ENCODE measurements at regions not wholly inside any gene's neighbourhood (a gene's known extent, or its start where the extent isn't known, plus 50 kb on each side); places are given as distances from the start of the nearest gene placed in this dataset.

DNA sequence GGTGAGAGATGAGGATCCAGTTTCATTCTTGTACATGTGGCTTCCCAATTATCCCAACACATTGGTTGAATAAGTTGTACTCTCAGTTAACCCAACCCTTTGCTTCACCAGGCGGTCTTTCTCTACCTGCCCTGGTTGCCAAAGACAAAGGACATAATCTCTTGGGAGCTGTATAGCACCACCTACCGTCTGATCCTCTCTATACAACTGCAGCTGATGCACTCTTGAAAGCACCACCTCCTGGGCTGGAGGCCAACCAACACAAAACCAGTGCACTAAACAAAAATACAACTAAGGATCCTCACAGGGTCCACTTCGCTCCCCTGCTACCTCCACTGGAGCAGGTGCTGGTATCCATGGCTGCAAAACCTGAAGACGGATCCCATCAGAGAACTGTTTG is 473.6 kb upstream of the NRXN1 start:
- Mint-ChIP-seq H3K9me3 (peaks cover 5% of the 10 kb centered on the region), H3K4me1 (no peaks in the 10 kb centered on the region), H3K27me3 (no peaks in the 10 kb centered on the region), H3K36me3 (no peaks in the 10 kb centered on the region), H3K4me3 (no peak overlapping the region), H3K27ac (no peak overlapping the region)
- CTCF ChIA-PET = no interaction called here
- DNase-seq = no peak

- Mint-ChIP-seq H3K4me3 (no peak overlapping the region), H3K9me3 (peaks cover 10% of the 10 kb centered on the region), H3K36me3 (no peaks in the 10 kb centered on the region), H3K4me1 (no peaks in the 10 kb centered on the region), H3K27me3 (no peaks in the 10 kb centered on the region), H3K27ac (no peak overlapping the region)
- CTCF ChIA-PET = no interaction called here
- DNase-seq = no peak
Observed at GRCh38 chr2:51490576-51491234, 458.8 kb upstream of the NRXN1 start.

- H3K4me3 Mint-ChIP-seq = no peak overlapping the region
- DNase-seq = no peak
- CTCF ChIA-PET = no interaction called here
- no peaks in the 10 kb centered on the region for H3K4me1 Mint-ChIP-seq
- peaks cover 18% of the 10 kb centered on the region for H3K9me3 Mint-ChIP-seq
- H3K36me3 Mint-ChIP-seq = no peaks in the 10 kb centered on the region
- H3K27ac Mint-ChIP-seq = no peak overlapping the region
- H3K27me3 Mint-ChIP-seq = no peaks in the 10 kb centered on the region
Observed at GRCh38 chr2:51484605-51485004, 452.7 kb upstream of the NRXN1 start.

DNA sequence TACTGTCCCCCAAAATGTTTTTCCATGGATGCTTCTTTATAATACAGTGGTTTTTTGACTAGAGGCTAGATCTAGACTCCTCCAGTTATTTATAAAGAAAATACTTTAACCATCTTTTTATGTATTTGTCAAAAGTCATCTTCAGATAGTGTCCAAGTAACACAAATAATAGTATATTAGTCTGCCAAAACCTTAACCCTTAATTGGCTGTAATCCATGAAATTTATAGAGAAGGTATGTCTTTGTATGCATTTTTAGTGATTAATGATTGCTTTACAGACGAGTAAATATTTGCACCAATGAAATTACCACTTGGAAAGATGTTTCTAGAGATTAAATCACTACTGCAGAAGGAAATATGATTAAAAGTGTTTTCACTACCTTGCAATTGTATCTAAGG is 451.8 kb upstream of the NRXN1 start:
- Mint-ChIP-seq H3K4me3 (no peak overlapping the region), H3K9me3 (peaks cover 18% of the 10 kb centered on the region), H3K27me3 (no peaks in the 10 kb centered on the region), H3K27ac (no peak overlapping the region), H3K4me1 (no peaks in the 10 kb centered on the region), H3K36me3 (no peaks in the 10 kb centered on the region)
- CTCF ChIA-PET = no interaction called here
- DNase-seq = no peak

GRCh38 chr2:51472783-51473182 is 440.9 kb upstream of the NRXN1 start:
- H3K9me3 Mint-ChIP-seq = peaks cover 7% of the 10 kb centered on the region
- no peak overlapping the region for H3K4me3 Mint-ChIP-seq
- H3K4me1 Mint-ChIP-seq = no peaks in the 10 kb centered on the region
- DNase-seq = no peak
- no peak overlapping the region for H3K27ac Mint-ChIP-seq
- H3K36me3 Mint-ChIP-seq = no peaks in the 10 kb centered on the region
- H3K27me3 Mint-ChIP-seq = no peaks in the 10 kb centered on the region
- CTCF ChIA-PET = no interaction called here

DNA sequence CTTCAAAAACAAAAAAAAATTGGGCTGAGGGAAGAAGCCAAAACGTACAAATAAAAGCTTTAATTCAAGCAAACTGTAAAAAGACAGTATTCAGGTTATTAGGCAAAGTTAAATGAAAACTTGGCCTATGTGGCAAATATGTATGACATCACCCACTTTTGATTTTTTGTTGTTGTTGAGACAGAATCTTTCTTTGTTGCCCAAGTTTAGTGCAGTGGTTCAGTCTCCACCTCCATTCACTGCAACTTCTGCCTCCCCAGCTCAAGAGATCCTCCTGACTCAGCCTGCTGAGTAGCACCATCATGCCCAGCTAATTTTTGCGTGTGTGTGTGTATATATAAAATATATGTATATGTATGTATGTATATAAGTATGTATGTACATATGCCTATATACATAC is 440.4 kb upstream of the NRXN1 start:
- Mint-ChIP-seq H3K9me3 (peaks cover 7% of the 10 kb centered on the region), H3K4me1 (no peaks in the 10 kb centered on the region), H3K27me3 (no peaks in the 10 kb centered on the region), H3K4me3 (no peak overlapping the region), H3K27ac (no peak overlapping the region), H3K36me3 (no peaks in the 10 kb centered on the region)
- DNase-seq = no peak
- CTCF ChIA-PET = no interaction called here

GRCh38 chr2:51469102-51469501 is 437.2 kb upstream of the NRXN1 start:
- CTCF ChIA-PET = no interaction called here
- Mint-ChIP-seq H3K36me3 (no peaks in the 10 kb centered on the region), H3K27me3 (no peaks in the 10 kb centered on the region), H3K27ac (no peak overlapping the region), H3K4me3 (no peak overlapping the region), H3K4me1 (no peaks in the 10 kb centered on the region), H3K9me3 (peaks cover 7% of the 10 kb centered on the region)
- DNase-seq = no peak

GRCh38 chr2:51465326-51465725 is 433.4 kb upstream of the NRXN1 start:
- no peak overlapping the region for H3K27ac Mint-ChIP-seq
- no peak for DNase-seq
- H3K4me1 Mint-ChIP-seq = no peaks in the 10 kb centered on the region
- no peaks in the 10 kb centered on the region for H3K27me3 Mint-ChIP-seq
- no peaks in the 10 kb centered on the region for H3K36me3 Mint-ChIP-seq
- H3K9me3 Mint-ChIP-seq = peaks cover 2% of the 10 kb centered on the region
- no peak overlapping the region for H3K4me3 Mint-ChIP-seq
- CTCF ChIA-PET = no interaction called here

DNA sequence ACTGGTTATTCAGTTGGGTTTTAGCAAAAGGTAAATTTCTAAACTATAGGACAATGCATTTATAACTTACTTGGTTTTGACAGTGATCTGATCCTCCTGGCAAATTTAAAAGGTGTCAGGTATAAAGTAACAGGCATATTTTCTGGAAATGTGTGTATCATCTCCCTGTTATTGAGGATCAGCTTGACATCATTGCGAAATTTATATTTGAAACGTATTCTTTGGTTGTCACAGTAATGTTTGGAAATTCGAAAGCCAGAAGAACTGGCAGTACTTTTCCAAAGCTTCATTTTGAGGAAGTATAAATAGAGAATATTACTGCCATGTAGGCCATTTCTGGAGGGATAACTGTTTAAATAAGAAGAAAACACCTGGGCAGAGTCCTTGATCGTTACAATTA is 422.2 kb upstream of the NRXN1 start:
- no peak for DNase-seq
- CTCF ChIA-PET = no interaction called here
- H3K27ac Mint-ChIP-seq = no peak overlapping the region
- no peaks in the 10 kb centered on the region for H3K36me3 Mint-ChIP-seq
- no peaks in the 10 kb centered on the region for H3K4me1 Mint-ChIP-seq
- H3K9me3 Mint-ChIP-seq = peaks cover 12% of the 10 kb centered on the region
- H3K27me3 Mint-ChIP-seq = no peaks in the 10 kb centered on the region
- H3K4me3 Mint-ChIP-seq = no peak overlapping the region

- CTCF ChIA-PET = no interaction called here
- Mint-ChIP-seq H3K36me3 (no peaks in the 10 kb centered on the region), H3K27ac (no peak overlapping the region), H3K4me1 (no peaks in the 10 kb centered on the region), H3K9me3 (peaks cover 10% of the 10 kb centered on the region), H3K4me3 (no peak overlapping the region), H3K27me3 (no peaks in the 10 kb centered on the region)
- DNase-seq = no peak
Observed at GRCh38 chr2:51448911-51449310, 417.0 kb upstream of the NRXN1 start.

- CTCF ChIA-PET = no interaction called here
- DNase-seq = no peak
- H3K36me3 Mint-ChIP-seq = no peaks in the 10 kb centered on the region
- H3K4me1 Mint-ChIP-seq = no peaks in the 10 kb centered on the region
- H3K4me3 Mint-ChIP-seq = no peak overlapping the region
- H3K27ac Mint-ChIP-seq = no peak overlapping the region
- H3K27me3 Mint-ChIP-seq = no peaks in the 10 kb centered on the region
- H3K9me3 Mint-ChIP-seq = peaks cover 4% of the 10 kb centered on the region
Observed at GRCh38 chr2:51441786-51442185, 409.9 kb upstream of the NRXN1 start.

- CTCF ChIA-PET = no interaction called here
- Mint-ChIP-seq H3K36me3 (no peaks in the 10 kb centered on the region), H3K4me3 (no peak overlapping the region), H3K4me1 (no peaks in the 10 kb centered on the region), H3K27me3 (no peaks in the 10 kb centered on the region), H3K27ac (no peak overlapping the region), H3K9me3 (peaks cover 19% of the 10 kb centered on the region)
- no peak for DNase-seq
Observed at GRCh38 chr2:51424418-51424817, 392.5 kb upstream of the NRXN1 start.

DNA sequence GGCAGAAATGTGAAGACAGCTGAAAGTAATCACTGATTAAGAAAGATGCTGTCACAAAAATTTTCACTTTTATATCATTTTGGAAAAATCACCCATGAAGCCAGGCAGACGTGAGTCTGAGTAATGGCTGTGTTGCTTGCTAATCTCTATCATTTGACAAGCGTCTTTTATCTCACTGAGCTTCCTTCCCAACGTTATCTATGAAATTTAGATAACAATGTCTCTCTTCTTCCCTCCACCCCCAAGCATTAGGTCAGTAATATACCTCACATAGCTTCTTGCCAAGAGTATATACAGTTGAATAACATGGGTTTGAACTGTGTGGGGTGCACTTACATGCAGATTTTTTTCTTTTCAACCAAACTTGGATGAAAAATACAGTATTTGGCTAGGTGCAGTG is 388.6 kb upstream of the NRXN1 start:
- DNase-seq = no peak
- no peak overlapping the region for H3K27ac Mint-ChIP-seq
- H3K4me3 Mint-ChIP-seq = no peak overlapping the region
- no peaks in the 10 kb centered on the region for H3K27me3 Mint-ChIP-seq
- CTCF ChIA-PET = no interaction called here
- no peaks in the 10 kb centered on the region for H3K4me1 Mint-ChIP-seq
- H3K9me3 Mint-ChIP-seq = peaks cover 6% of the 10 kb centered on the region
- no peaks in the 10 kb centered on the region for H3K36me3 Mint-ChIP-seq

GRCh38 chr2:51413726-51414125 is 381.8 kb upstream of the NRXN1 start:
- DNase-seq = no peak
- H3K4me1 Mint-ChIP-seq = no peaks in the 10 kb centered on the region
- H3K36me3 Mint-ChIP-seq = no peaks in the 10 kb centered on the region
- H3K4me3 Mint-ChIP-seq = no peak overlapping the region
- H3K27me3 Mint-ChIP-seq = no peaks in the 10 kb centered on the region
- no peak overlapping the region for H3K27ac Mint-ChIP-seq
- H3K9me3 Mint-ChIP-seq = peaks cover 2% of the 10 kb centered on the region
- CTCF ChIA-PET = no interaction called here

DNA sequence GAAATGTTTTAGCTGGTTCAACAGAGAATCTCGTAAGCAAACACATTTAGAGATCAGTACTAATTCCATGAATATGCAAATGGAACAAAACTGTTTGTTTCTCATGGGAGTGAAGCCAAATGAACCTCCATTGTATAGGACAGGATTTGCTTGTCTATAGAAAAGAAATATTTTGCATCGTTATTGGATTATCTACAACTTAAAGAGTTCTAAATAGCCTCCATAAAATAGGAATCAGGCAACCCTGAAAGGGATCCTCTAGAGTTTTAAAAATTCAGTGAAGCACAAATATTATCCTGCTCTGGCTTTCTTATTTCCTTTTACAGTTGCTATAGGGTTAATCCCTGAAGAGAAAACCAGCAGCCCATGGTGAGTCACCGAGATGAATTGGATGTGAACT is 378.4 kb upstream of the NRXN1 start:
- CTCF ChIA-PET = no interaction called here
- no peak overlapping the region for H3K4me3 Mint-ChIP-seq
- no peak for DNase-seq
- no peaks in the 10 kb centered on the region for H3K4me1 Mint-ChIP-seq
- H3K27ac Mint-ChIP-seq = no peak overlapping the region
- no peaks in the 10 kb centered on the region for H3K36me3 Mint-ChIP-seq
- H3K27me3 Mint-ChIP-seq = no peaks in the 10 kb centered on the region
- peaks cover 10% of the 10 kb centered on the region for H3K9me3 Mint-ChIP-seq

DNA sequence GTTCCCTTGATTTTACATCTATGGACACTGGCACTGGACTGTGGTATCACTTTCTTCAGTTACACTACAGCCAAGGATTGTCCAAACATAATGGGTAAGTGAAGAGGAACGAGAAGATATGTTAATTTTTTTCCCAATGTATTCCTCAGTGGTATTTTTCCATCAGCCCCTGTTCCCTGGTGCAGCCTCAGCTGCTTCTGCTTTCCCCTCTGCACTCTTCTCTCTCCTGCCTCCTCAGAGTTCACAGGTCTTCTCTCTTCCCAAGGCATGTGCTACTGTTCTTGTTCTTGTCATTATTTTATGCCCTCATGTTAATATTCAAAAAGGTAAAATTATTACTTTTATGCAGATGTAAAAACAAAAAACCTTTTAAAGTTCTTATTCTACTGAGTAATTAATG is 378.0 kb upstream of the NRXN1 start:
- no peaks in the 10 kb centered on the region for H3K4me1 Mint-ChIP-seq
- H3K9me3 Mint-ChIP-seq = peaks cover 10% of the 10 kb centered on the region
- no peak overlapping the region for H3K27ac Mint-ChIP-seq
- no peak overlapping the region for H3K4me3 Mint-ChIP-seq
- H3K27me3 Mint-ChIP-seq = no peaks in the 10 kb centered on the region
- H3K36me3 Mint-ChIP-seq = no peaks in the 10 kb centered on the region
- CTCF ChIA-PET = no interaction called here
- DNase-seq = no peak
